ENCODE measurements at regions not wholly inside any gene's neighbourhood (a gene's known extent, or its start where the extent isn't known, plus 50 kb on each side); places are given as distances from the start of the nearest gene placed in this dataset.

DNA sequence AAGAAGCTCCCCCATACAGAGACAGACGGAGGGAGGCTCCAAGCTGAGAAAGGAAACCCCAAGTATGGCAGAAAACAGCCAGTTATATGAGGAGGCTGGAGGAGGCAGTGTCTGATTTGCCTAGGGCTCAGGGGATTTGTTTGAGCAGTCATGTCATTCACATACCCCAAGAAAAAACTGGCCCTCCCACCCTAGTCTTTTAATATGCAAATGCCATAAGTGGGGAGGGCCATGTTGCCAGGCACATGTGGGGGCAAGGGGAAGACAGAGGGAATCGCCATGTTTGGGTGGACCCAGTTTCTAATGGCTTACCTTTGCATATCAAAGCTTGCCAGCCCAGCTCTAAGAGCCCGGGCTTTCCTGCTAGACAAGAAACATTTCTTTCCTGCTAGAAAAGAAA is 1163.8 kb downstream of the TAF11L14 start:
- TF ChIP-seq, protein P1, sequence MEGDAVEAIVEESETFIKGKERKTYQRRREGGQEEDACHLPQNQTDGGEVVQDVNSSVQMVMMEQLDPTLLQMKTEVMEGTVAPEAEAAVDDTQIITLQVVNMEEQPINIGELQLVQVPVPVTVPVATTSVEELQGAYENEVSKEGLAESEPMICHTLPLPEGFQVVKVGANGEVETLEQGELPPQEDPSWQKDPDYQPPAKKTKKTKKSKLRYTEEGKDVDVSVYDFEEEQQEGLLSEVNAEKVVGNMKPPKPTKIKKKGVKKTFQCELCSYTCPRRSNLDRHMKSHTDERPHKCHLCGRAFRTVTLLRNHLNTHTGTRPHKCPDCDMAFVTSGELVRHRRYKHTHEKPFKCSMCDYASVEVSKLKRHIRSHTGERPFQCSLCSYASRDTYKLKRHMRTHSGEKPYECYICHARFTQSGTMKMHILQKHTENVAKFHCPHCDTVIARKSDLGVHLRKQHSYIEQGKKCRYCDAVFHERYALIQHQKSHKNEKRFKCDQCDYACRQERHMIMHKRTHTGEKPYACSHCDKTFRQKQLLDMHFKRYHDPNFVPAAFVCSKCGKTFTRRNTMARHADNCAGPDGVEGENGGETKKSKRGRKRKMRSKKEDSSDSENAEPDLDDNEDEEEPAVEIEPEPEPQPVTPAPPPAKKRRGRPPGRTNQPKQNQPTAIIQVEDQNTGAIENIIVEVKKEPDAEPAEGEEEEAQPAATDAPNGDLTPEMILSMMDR (IDR thresholded peaks at IDR 0.05), result no peak
- no peak for TF ChIP-seq POLR2A (IDR thresholded peaks at IDR 0.05)

Data from uterus (tissue), 2 donors.